ENCODE measurements at regions not wholly inside any gene's neighbourhood (a gene's known extent, or its start where the extent isn't known, plus 50 kb on each side); places are given as distances from the start of the nearest gene placed in this dataset.

GRCh38 chr12:53840316-53840715 lies 88.5 kb upstream of the CISTR start:
- Histone ChIP-seq H2AFZ (ENCODE audit: low read length) (no peak overlapping the region), H2AK5ac (ENCODE audit: low read depth, low read length) (no peak overlapping the region), H2BK15ac (ENCODE audit: low read length) (no peak overlapping the region), H3K56ac (replicated peaks; ENCODE audit: insufficient read length, low read depth, low read length) (no peak overlapping the region), H2BK20ac (ENCODE audit: low read length) (no peak overlapping the region), H3K79me2 (ENCODE audit: control insufficient read depth in 1 of 2, insufficient read depth in 2 of 2, low read length in 2 of 2) (no peaks in the 10 kb centered on the region), H3K4ac (replicated peaks; ENCODE audit: insufficient read length, low read depth, low read length) (no peak overlapping the region), H2BK120ac (replicated peaks; ENCODE audit: low read depth, low read length) (no peak overlapping the region), H4K91ac (replicated peaks; ENCODE audit: insufficient read length, low read length) (no peak overlapping the region), H3K18ac (ENCODE audit: extremely low read depth, low read length) (no peak overlapping the region), H3K14ac (ENCODE audit: insufficient read length) (no peak overlapping the region), H4K20me1 (replicated peaks in 1 of 2; ENCODE audit: control insufficient read depth in 1 of 2, insufficient read depth in 2 of 2, low read length in 2 of 2) (no peaks in the 10 kb centered on the region), H3K4me3 (ENCODE audit: extremely low read depth in 1 of 4, insufficient read depth in 2 of 4, low read depth in 3 of 4, low read length in 4 of 4) (no peak overlapping the region), H4K8ac (ENCODE audit: extremely low read depth, insufficient read depth, low read length) (no peak overlapping the region), H3K23me2 (ENCODE audit: low read depth, low read length) (no peaks in the 10 kb centered on the region), H3K9ac (replicated peaks in 1 of 4; ENCODE audit: extremely low read depth in 1 of 4, low read depth in 3 of 4, low read length in 3 of 4) (no peak overlapping the region), H3K36me3 (ENCODE audit: control insufficient read depth in 2 of 4, insufficient read depth in 4 of 4, low read length in 3 of 4) (no peaks in the 10 kb centered on the region), H3K23ac (ENCODE audit: insufficient read length) (no peak overlapping the region), H3K4me2 (ENCODE audit: insufficient read depth in 1 of 2, low read depth in 2 of 2, low read length in 2 of 2) (no peak overlapping the region), H3K27ac (ENCODE audit: low read depth, low read length) (no peak overlapping the region), H4K5ac (ENCODE audit: insufficient read length, low read depth, low read length) (no peak overlapping the region), H3K4me1 (replicated peaks in 1 of 4; ENCODE audit: control insufficient read depth in 3 of 4, insufficient read depth in 4 of 4, low read length in 3 of 4) (peaks cover 0 to 3% (median 0%) of the 10 kb centered on the region in 4 experiments; a peak in 1 of 7 replicates), H2BK5ac (ENCODE audit: low read depth, low read length) (no peak overlapping the region), H3K9me3 (ENCODE audit: insufficient read depth in 2 of 2, low read depth in 1 of 2, low read length in 1 of 2) (no peaks in the 10 kb centered on the region), H2BK12ac (ENCODE audit: low read depth, low read length) (no peak overlapping the region), H3K27me3 (replicated peaks in 1 of 4; ENCODE audit: control insufficient read depth in 3 of 4, extremely low read depth in 1 of 4, insufficient read depth in 3 of 4, low read length in 3 of 4) (peaks cover 0 to 3% (median 0%) of the 10 kb centered on the region in 4 experiments; a peak in 2 of 7 replicates), H3K79me1 (ENCODE audit: low read depth, low read length) (no peaks in the 10 kb centered on the region; the same call in 1 of the 2 replicates)
- FAIRE-seq (no peak), DNase-seq (ENCODE audit: low read depth in 1 of 2, low spot score in 2 of 2) (no peak)
- ChIA-PET POLR2A (ENCODE audit: partially characterized antibody) (interaction anchor here (0.6 kb wide), 1 partner anchor 26 kb away, joined by 3 read pairs; no protein-coding TSS in a partner anchor), CTCF (ENCODE audit: partially characterized antibody) (interaction anchor here (1.1 to 1.3 kb wide), 2 partner anchors 17 to 49 kb away, joined by 5 read pairs; no protein-coding TSS in a partner anchor)
- TF ChIP-seq ASH2L (IDR thresholded peaks at IDR 0.05; ENCODE audit: low read length) (no peak), ATF2 (IDR thresholded peaks at IDR 0.05; ENCODE audit: low read length) (no peak), USF2 (IDR thresholded peaks at IDR 0.05; ENCODE audit: low read length) (no peak), RAD21 (IDR thresholded peaks at IDR 0.05 in 1 of 2, conservative IDR thresholded peaks at IDR 0.05 in 1 of 2; ENCODE audit: low read depth in 2 of 2, low read length in 2 of 2) (no peak), JUND (IDR thresholded peaks at IDR 0.05; ENCODE audit: low read length) (no peak), BCL11A (IDR thresholded peaks at IDR 0.05; ENCODE audit: low read depth in 2 of 2, low read length in 2 of 2) (no peak), ATF3 (IDR thresholded peaks at IDR 0.05; ENCODE audit: insufficient read depth, low read depth, low read length) (no peak), EGR1 (IDR thresholded peaks at IDR 0.05; ENCODE audit: borderline replicate concordance, low read depth, low read length) (no peak), KDM5A (IDR thresholded peaks at IDR 0.05; ENCODE audit: low read length) (no peak), RBBP5 (IDR thresholded peaks at IDR 0.05; ENCODE audit: borderline replicate concordance, low read depth, low read length) (no peak), POLR2A (IDR thresholded peaks at IDR 0.05; ENCODE audit: control extremely low read depth in 1 of 2, low read depth in 2 of 2, low read length in 2 of 2) (no peak)
- 89% methylated on average over 4 of the region's 4 CpGs; no CpG with 5 or more reads in 1 of the 2 experiments for WGBS, 2 experiments (ENCODE audit: extremely low coverage in 1 of 2, insufficient coverage in 1 of 2, insufficient read length in 1 of 2, insufficient replicate concordance in 2 of 2, low coverage in 1 of 2, low lambda C conversion rate in 2 of 2, missing lambda C conversion rate in 1 of 2)

Data from H1 (cell line).